ENCODE measurements at regions not wholly inside any gene's neighbourhood (a gene's known extent, or its start where the extent isn't known, plus 50 kb on each side); places are given as distances from the start of the nearest gene placed in this dataset.

DNA sequence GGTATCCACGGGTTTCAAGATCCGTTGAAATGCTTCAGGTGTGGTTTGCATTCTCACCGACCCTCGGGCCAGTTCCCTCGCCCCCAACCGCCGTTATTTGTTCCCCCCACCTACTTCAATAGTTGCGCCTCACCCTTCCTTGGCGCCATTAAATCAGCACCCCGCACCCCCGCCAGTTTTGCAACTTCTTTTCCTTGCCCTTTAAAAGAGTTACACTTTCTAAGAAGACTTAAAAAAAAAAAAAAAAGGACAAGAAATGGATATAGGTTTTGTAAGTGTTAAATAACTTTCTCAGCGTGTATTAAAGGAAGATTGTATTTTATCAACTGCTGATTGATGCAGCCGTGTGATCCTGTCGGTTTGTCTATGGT is 87.2 kb downstream of the NR2F2 start:
- no peak for TF ChIP-seq CTCF (IDR thresholded peaks at IDR 0.05)
- no peak for TF ChIP-seq POLR2A (IDR thresholded peaks at IDR 0.05)

All from heart left ventricle (tissue), 13 donors.